ENCODE measurements at regions not wholly inside any gene's neighbourhood (a gene's known extent, or its start where the extent isn't known, plus 50 kb on each side); places are given as distances from the start of the nearest gene placed in this dataset.

GRCh38 chr7:94228678-94229077, 166.0 kb upstream of the COL1A2 start:
- no peak overlapping the region for H3K4me2 ChIP-seq (ENCODE audit: low read depth, low read length)
- H3K9me1 ChIP-seq (ENCODE audit: insufficient read depth, low read length): no peaks in the 10 kb centered on the region
- peak; percentile 33 for DNase-seq
- in situ Hi-C loops (cut with MboI; ENCODE audit: low sequenced_read_pairs) (loop anchor here (5.0 to 10.0 kb wide), 2 partner anchors 431 to 514 kb away; no protein-coding TSS in a partner anchor), dilution Hi-C loops (cut with HindIII; ENCODE audit: low sequenced_read_pairs, unreplicated experiment) (no loop called here), intact Hi-C loops (cut with micrococcal nuclease) (loop anchor here (10.0 kb wide), 2 partner anchors 784 to 1054 kb away; no protein-coding TSS in a partner anchor)
- H3K27me3 ChIP-seq (ENCODE audit: control insufficient read depth, insufficient read depth, low read length): no peaks in the 10 kb centered on the region
- H3K9me3 ChIP-seq (ENCODE audit: control insufficient read depth, insufficient read depth, low read length): no peaks in the 10 kb centered on the region; the same call in 1 of the 2 replicates
- no peaks in the 10 kb centered on the region for H3K79me1 ChIP-seq (ENCODE audit: low read depth in 1 of 2, low read length in 2 of 2)
- H4K20me1 ChIP-seq (ENCODE audit: insufficient read depth, low read length): no peaks in the 10 kb centered on the region
- TF ChIP-seq BHLHE40 (IDR thresholded peaks at IDR 0.05; ENCODE audit: low read depth, low read length): no peak
- TF ChIP-seq MXI1 (IDR thresholded peaks at IDR 0.05; ENCODE audit: borderline replicate concordance, low read depth, low read length): no peak
- TF ChIP-seq CHD1 (IDR thresholded peaks at IDR 0.05; ENCODE audit: low read depth, low read length): no peak
- no peak for TF ChIP-seq USF2 (IDR thresholded peaks at IDR 0.05; ENCODE audit: low read depth, low read length)
- TF ChIP-seq CTCF (conservative IDR thresholded peaks at IDR 0.05; ENCODE audit: low read depth, low read length): no peak
- TF ChIP-seq ELK1 (IDR thresholded peaks at IDR 0.05; ENCODE audit: borderline replicate concordance, low read depth, low read length): no peak
- TF ChIP-seq RAD21 (IDR thresholded peaks at IDR 0.05; ENCODE audit: low read length): no peak
- no peak for TF ChIP-seq MAZ (IDR thresholded peaks at IDR 0.05; ENCODE audit: borderline replicate concordance, low read depth, low read length)
- TF ChIP-seq CEBPB (IDR thresholded peaks at IDR 0.05; ENCODE audit: low read depth, low read length): no peak
- no peak for TF ChIP-seq RCOR1 (IDR thresholded peaks at IDR 0.05; ENCODE audit: insufficient replicate concordance, low read length)
- no peak for TF ChIP-seq NFE2L2 (IDR thresholded peaks at IDR 0.05; ENCODE audit: low read depth, low read length)
- no peak overlapping the region for H4K91ac ChIP-seq (ENCODE audit: insufficient read depth, low read depth, low read length)
- H3K56ac ChIP-seq (ENCODE audit: extremely low read depth, insufficient read depth, low read length): no peak overlapping the region
- H3K9ac ChIP-seq (ENCODE audit: low read depth, low read length): no peak overlapping the region
- ChIA-PET POLR2A (ENCODE audit: unreplicated experiment) (no interaction called here), CTCF (interaction anchor here (1.3 kb wide), 1 partner anchor 326 kb away, joined by 3 read pairs; no protein-coding TSS in a partner anchor)
- no peak overlapping the region for H2BK120ac ChIP-seq (ENCODE audit: low read depth, low read length)
- H4K8ac ChIP-seq (ENCODE audit: low read depth in 2 of 2, low read length in 2 of 2): no peak overlapping the region
- H2BK15ac ChIP-seq (ENCODE audit: low read depth, low read length): no peak overlapping the region
- BruUV-seq (replicated peaks): no TSS peak
- no peak overlapping the region for H3K18ac ChIP-seq (ENCODE audit: low read depth, low read length)
- no peak overlapping the region for H3K27ac ChIP-seq (ENCODE audit: insufficient read depth, low read length)
- no peak overlapping the region for H2AK5ac ChIP-seq (ENCODE audit: low read depth, low read length)
- H3K14ac ChIP-seq (replicated peaks; ENCODE audit: low read depth, low read length): no peak overlapping the region
- no peak overlapping the region for H2BK5ac ChIP-seq (ENCODE audit: low read depth, low read length, poor library complexity, severe bottlenecking)
- no peaks in the 10 kb centered on the region for H3K36me3 ChIP-seq (ENCODE audit: control insufficient read depth, insufficient read depth, low read length)
- H4K5ac ChIP-seq (ENCODE audit: low read depth, low read length): no peak overlapping the region
- no peak overlapping the region for H3K4ac ChIP-seq (ENCODE audit: low read depth, low read length)
- no peak overlapping the region for H2AK9ac ChIP-seq (replicated peaks; ENCODE audit: low read depth, low read length, poor library complexity)
- no peak overlapping the region for H2BK20ac ChIP-seq (ENCODE audit: low read depth, low read length)
- no peak for ATAC-seq (ENCODE audit: low read depth)
- H3K4me1 ChIP-seq (ENCODE audit: control insufficient read depth, insufficient read depth, low read length): peaks cover 3% of the 10 kb centered on the region
- no peak overlapping the region for H2AFZ ChIP-seq (replicated peaks; ENCODE audit: low read length, poor library complexity)
- H3K4me3 ChIP-seq (ENCODE audit: insufficient read depth, low read depth, low read length): no peak overlapping the region
- no peak overlapping the region for H3K23ac ChIP-seq (ENCODE audit: low read depth, low read length)

All from IMR-90 (cell line).